Aorta (tissue), 5 donors: ENCODE measurements at regions not wholly inside any gene's neighbourhood (a gene's known extent, or its start where the extent isn't known, plus 50 kb on each side); places are given as distances from the start of the nearest gene placed in this dataset.

Experiments
- ATAC-seq: fragments of 200-7000 bp; cut with Tn5 transposase; one replicate; pipeline ENCODE4 v1.9.1; 2022; ENCODE audit warnings: moderate library complexity; ENCODE audit not compliant: low FRiP score
- DNase-seq, 2 donors: peaks; one replicate each; pipeline ENCODE4 v3.0.0-alpha.2; 2020
- H3K27ac ChIP-seq, 2 donors: one replicate each; pipeline ENCODE4 v1.5.1; 2013; ENCODE audit warnings: low read length in 2 of 2, mild to moderate bottlenecking in 2 of 2, moderate library complexity in 2 of 2, control low read depth in 1 of 2, inconsistent platforms in 1 of 2, low read depth in 1 of 2
- H3K27me3 ChIP-seq, 2 donors: one replicate each; pipeline ENCODE4 v1.6.1; 2013; ENCODE audit warnings: control low read depth in 1 of 2, low read length in 1 of 2, mild to moderate bottlenecking in 1 of 2, moderate library complexity in 1 of 2; ENCODE audit not compliant: insufficient read depth in 2 of 2, control insufficient read depth in 1 of 2
- H3K36me3 ChIP-seq, 2 donors: one replicate each; pipeline ENCODE4 v1.6.1; 2013; ENCODE audit warnings: control low read depth in 1 of 2, low read length in 1 of 2, mild to moderate bottlenecking in 1 of 2; ENCODE audit not compliant: insufficient read depth in 2 of 2, control insufficient read depth in 1 of 2
- H3K4me1 ChIP-seq, 2 donors: one replicate each; pipeline ENCODE4 v1.6.1; 2013; ENCODE audit warnings: low read length in 2 of 2, control low read depth in 1 of 2, mild to moderate bottlenecking in 1 of 2, moderate library complexity in 1 of 2; ENCODE audit not compliant: insufficient read depth in 2 of 2, control insufficient read depth in 1 of 2
- H3K4me3 ChIP-seq, 2 donors: one replicate each; pipeline ENCODE4 v1.5.1; 2013; ENCODE audit warnings: low read length in 2 of 2, control low read depth in 1 of 2, mild to moderate bottlenecking in 1 of 2
- H3K9me3 ChIP-seq: one replicate; pipeline ENCODE4 v1.6.1; 2013; ENCODE audit warnings: mild to moderate bottlenecking, low read length; ENCODE audit not compliant: control insufficient read depth
- WGBS, 2 donors: extraction: QIAGEN DNeasy Blood & Tissue Kit; methylation state at CpG; one replicate each; pipeline ENCODE4 v1.1.7; 2013; 5-methylcytosine and 5-hydroxymethylcytosine counted together
- intact Hi-C, 2 donors: fragments of 100-400 bp; cut with DNase I; formaldehyde crosslinking; loops; one replicate each; pipeline versions ENCODE4 v1.14.2 to v1.15.0; 2022
- donor health status: healthy with polysubstance abuse.
- donor health status: Bipolar disorder and iron deficiency.
- donor health status: DM: no; HTN: no; CAD: no.
- donor health status: DM: no; HTN: no; CAD: no.
- donor health status: DM: yes; HTN: yes; CAD: no.

DNA sequence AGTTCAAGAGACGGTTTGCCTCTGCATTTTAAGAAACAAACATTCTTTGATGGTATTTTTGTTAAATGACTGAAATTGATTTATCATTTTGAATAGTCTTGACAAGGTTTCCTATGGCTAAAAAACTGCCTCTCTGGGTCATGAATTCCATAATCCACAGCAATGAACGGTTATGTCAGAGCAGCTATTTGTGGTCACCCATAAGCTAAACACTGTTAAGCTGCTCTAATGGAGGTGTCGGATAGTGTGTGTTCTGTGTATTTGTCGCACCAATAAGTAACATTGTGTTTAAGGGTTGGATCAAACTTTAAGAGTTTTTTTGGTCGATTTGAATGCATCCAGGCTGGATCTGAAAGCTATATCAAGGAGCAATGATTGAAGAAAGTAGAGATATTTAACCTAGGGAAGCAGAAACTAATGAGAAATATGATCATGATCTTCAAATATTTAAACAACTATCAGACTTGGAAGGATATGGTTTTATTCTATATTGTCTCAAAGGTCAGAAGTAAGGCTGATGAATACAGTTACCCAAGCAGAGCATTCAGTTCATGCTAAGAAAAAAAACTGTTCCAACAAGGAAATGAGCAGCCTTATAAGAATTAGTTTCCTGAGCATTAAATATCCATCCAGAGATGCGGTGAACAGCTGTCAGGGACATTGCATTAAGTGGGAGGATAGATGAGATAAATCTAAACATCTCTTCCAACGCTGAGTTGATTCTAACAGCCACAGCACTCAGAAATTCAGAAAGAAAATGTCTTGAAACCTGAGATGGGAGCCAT lies 232.3 kb upstream of the RPS6KA3 start:
- no peak for DNase-seq
- ATAC-seq, result no peak
- no peaks in the 10 kb centered on the region for H3K4me1 ChIP-seq
- intact Hi-C loops, result no loop called here
- no peaks in the 10 kb centered on the region for H3K36me3 ChIP-seq
- H3K27ac ChIP-seq, result no peak overlapping the region
- H3K27me3 ChIP-seq, result no peaks in the 10 kb centered on the region
- WGBS, 2 donors, result 48 to 53% methylated on average over 7 of the region's 7 CpGs
- H3K4me3 ChIP-seq, result no peak overlapping the region
- no peaks in the 10 kb centered on the region for H3K9me3 ChIP-seq

- Histone ChIP-seq H3K27ac (no peak overlapping the region), H3K4me3 (no peak overlapping the region), H3K36me3 (no peaks in the 10 kb centered on the region), H3K27me3 (no peaks in the 10 kb centered on the region), H3K9me3 (no peaks in the 10 kb centered on the region), H3K4me1 (no peaks in the 10 kb centered on the region)
- DNase-seq (no peak), ATAC-seq (no peak)
- 60 to 65% methylated on average over 2 of the region's 2 CpGs for WGBS, 2 donors
- intact Hi-C loops, result no loop called here
Measured at GRCh38 chrX:20495575-20495974, 228.9 kb upstream of the RPS6KA3 start.

DNA sequence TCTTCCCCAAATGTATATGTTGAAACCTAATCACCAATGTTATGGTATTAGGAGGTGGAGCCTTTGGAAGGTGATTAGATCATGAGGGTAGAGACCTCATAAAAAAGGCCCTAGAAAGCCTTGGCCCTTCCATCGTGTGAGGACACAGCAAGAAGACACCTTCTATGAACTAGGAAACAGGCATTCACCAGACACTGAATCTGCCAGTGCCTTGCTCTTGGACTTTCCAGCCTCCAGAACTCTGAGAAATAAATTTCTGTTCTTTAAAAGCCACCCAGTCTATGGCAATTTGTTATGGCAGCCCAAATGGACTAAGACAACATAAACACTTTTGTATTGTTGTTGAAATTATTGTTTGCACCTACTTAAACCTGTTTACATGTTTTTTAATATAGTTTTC lies 221.8 kb upstream of the RPS6KA3 start:
- DNase-seq, result no peak
- ATAC-seq, result no peak
- Histone ChIP-seq H3K9me3 (no peaks in the 10 kb centered on the region), H3K27ac (no peak overlapping the region), H3K36me3 (no peaks in the 10 kb centered on the region), H3K4me3 (no peak overlapping the region), H3K27me3 (no peaks in the 10 kb centered on the region), H3K4me1 (no peaks in the 10 kb centered on the region)
- 70 to 86% methylated on average over 1 of the region's 1 CpG for WGBS, 2 donors
- intact Hi-C loops, result no loop called here

DNA sequence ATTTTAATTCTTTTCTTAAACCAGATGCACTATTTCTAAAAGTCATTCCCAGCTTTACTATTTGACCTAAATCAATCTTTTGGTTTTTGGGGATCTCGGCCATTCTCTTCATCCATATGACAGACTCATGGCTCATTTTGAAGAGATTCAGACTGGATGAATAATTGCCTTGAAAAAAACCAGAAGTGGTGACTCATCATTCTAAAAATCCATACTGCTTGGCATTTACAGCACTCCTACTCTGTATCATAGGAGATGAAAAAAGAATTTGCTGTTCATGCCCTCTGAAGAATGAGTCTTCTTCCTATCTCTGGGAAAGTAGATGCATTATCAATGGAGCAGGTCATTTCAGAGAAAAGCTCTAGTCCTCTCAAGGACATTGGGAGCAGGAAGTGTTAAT lies 220.5 kb upstream of the RPS6KA3 start:
- H3K36me3 ChIP-seq, result no peaks in the 10 kb centered on the region
- no peak for DNase-seq
- H3K4me1 ChIP-seq, result no peaks in the 10 kb centered on the region
- intact Hi-C loops, result no loop called here
- 40 to 63% methylated on average over 1 of the region's 1 CpG for WGBS, 2 donors
- no peak for ATAC-seq
- H3K4me3 ChIP-seq, result no peak overlapping the region
- H3K9me3 ChIP-seq, result no peaks in the 10 kb centered on the region
- H3K27ac ChIP-seq, result no peak overlapping the region
- H3K27me3 ChIP-seq, result no peaks in the 10 kb centered on the region

DNA sequence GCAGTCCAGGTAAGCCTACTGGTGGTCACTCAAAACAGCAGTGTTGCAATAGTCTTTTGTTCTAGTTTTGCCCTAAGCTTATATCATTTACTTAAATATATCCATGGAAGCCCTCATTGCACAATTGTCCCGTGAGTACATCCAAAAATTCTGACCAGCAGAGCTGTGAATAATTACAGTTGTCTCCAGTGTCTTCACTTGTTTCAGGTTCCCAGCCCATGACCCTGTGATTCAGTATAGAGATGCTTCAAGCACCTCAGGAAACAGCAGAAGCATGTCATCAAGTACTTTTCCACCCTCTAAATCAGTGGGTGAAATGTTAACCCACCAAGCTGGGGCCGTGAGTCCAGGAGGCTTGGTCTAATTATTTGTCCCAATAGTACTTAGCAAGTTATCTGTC lies 214.9 kb upstream of the RPS6KA3 start:
- DNase-seq (no peak), ATAC-seq (no peak)
- Histone ChIP-seq H3K4me3 (no peak overlapping the region), H3K36me3 (no peaks in the 10 kb centered on the region), H3K9me3 (no peaks in the 10 kb centered on the region), H3K4me1 (no peaks in the 10 kb centered on the region), H3K27ac (no peak overlapping the region), H3K27me3 (no peaks in the 10 kb centered on the region)
- 61 to 82% methylated on average over 2 of the region's 2 CpGs for WGBS, 2 donors
- intact Hi-C loops, result no loop called here

- intact Hi-C loops, result no loop called here
- Histone ChIP-seq H3K4me3 (no peak overlapping the region), H3K27ac (no peak overlapping the region), H3K27me3 (no peaks in the 10 kb centered on the region), H3K36me3 (no peaks in the 10 kb centered on the region), H3K4me1 (no peaks in the 10 kb centered on the region), H3K9me3 (no peaks in the 10 kb centered on the region)
- WGBS, 2 donors, result 56 to 60% methylated on average over 4 of the region's 4 CpGs
- ATAC-seq (no peak), DNase-seq (no peak)
Measured at GRCh38 chrX:20479896-20480295, 213.2 kb upstream of the RPS6KA3 start.

- ATAC-seq (no peak), DNase-seq (no peak)
- H3K27ac ChIP-seq, result no peak overlapping the region
- H3K27me3 ChIP-seq, result no peaks in the 10 kb centered on the region
- H3K4me1 ChIP-seq, result no peaks in the 10 kb centered on the region
- H3K9me3 ChIP-seq, result no peaks in the 10 kb centered on the region
- intact Hi-C loops, result no loop called here
- no peak overlapping the region for H3K4me3 ChIP-seq
- 49 to 86% methylated on average over 2 of the region's 2 CpGs for WGBS, 2 donors
- no peaks in the 10 kb centered on the region for H3K36me3 ChIP-seq
Measured at GRCh38 chrX:20479048-20479447, 212.3 kb upstream of the RPS6KA3 start.

GRCh38 chrX:20477836-20478524 lies 211.3 kb upstream of the RPS6KA3 start:
- H3K27ac ChIP-seq, result no peak overlapping the region
- no peak for DNase-seq
- no peak overlapping the region for H3K4me3 ChIP-seq
- no peak for ATAC-seq
- H3K4me1 ChIP-seq, result no peaks in the 10 kb centered on the region
- WGBS, 2 donors, result 75 to 89% methylated on average over 8 of the region's 8 CpGs
- intact Hi-C loops, result no loop called here
- H3K27me3 ChIP-seq, result no peaks in the 10 kb centered on the region
- H3K9me3 ChIP-seq, result no peaks in the 10 kb centered on the region
- no peaks in the 10 kb centered on the region for H3K36me3 ChIP-seq

- Histone ChIP-seq H3K27me3 (no peaks in the 10 kb centered on the region), H3K9me3 (no peaks in the 10 kb centered on the region), H3K4me1 (no peaks in the 10 kb centered on the region), H3K36me3 (no peaks in the 10 kb centered on the region), H3K27ac (no peak overlapping the region), H3K4me3 (no peak overlapping the region)
- DNase-seq (no peak), ATAC-seq (no peak)
- WGBS, 2 donors, result 37 to 55% methylated on average over 3 of the region's 3 CpGs
- intact Hi-C loops, result no loop called here
Measured at GRCh38 chrX:20477219-20477618, 210.5 kb upstream of the RPS6KA3 start.
